ENCODE measurements at regions not wholly inside any gene's neighbourhood (a gene's known extent, or its start where the extent isn't known, plus 50 kb on each side); places are given as distances from the start of the nearest gene placed in this dataset.

DNA sequence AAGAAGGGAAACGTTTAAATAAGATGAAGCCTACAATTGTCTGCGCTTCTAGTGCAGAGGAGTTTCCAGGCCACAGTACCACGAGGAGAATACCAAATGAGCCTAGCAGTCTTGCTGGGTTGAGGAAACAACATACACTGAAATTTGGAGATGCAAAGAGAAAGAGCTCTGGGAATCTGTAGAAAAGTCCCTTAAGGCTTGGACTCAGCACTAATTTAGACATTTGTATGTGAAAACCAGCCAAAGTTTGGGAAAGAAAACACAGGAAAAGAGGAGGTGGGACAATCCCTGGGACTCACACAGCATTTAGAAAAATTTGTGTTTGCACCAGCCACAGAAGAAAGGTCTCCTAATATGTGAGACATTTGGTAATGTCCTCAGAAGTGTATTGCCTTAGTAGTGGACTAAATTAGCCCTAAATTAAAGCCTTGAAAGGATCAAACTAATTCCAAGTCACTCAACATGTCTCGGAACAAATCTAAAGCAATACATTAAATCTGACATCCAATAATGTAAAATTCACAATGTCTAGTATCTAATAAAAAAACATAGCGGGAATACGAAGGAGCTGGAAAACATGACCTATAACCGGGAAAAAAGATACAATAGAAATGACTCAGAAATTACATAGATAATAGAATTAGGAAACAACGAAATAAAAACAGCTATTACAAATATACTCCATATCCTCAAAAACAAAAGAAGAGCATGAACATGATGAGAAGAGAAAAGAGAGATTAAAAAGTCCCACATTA, 187.1 kb upstream of the NAMPT start:
- no peaks in the 10 kb centered on the region for H3K36me3 Mint-ChIP-seq (ENCODE audit: low read depth)
- peaks cover 6% of the 10 kb centered on the region for H3K27me3 Mint-ChIP-seq (ENCODE audit: insufficient read depth)
- intact Hi-C loops (cut with micrococcal nuclease): loop anchor here (1.0 kb wide), 1 partner anchor 7 kb away; no protein-coding TSS in a partner anchor
- H3K27ac Mint-ChIP-seq: no peak overlapping the region
- no peak overlapping the region for H3K4me3 Mint-ChIP-seq
- peaks cover 11% of the 10 kb centered on the region for H3K4me1 Mint-ChIP-seq (ENCODE audit: low read depth)
- peaks cover 5% of the 10 kb centered on the region for H3K9me3 Mint-ChIP-seq
- DNase-seq (ENCODE audit: low spot score): no peak

DNA sequence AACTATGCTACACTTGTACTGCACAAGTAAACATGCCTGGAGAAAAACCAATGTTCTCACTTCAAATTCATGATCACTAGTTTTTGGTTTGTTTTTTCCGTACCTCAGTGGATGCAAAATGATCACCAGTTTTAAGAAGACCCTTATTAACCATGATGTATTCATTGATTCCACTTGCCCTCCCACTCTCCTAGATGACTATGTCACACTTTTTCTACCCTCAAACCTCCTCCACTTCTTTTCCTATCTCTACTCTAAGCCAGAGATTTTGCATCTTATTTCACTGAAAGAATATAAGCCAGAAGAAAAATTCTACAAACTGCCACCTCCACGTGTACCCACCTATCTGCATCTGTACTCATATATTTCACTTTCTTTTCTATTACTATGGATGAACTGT, 186.2 kb upstream of the NAMPT start:
- H3K4me3 Mint-ChIP-seq: no peak overlapping the region
- no peak for DNase-seq (ENCODE audit: low spot score)
- intact Hi-C loops (cut with micrococcal nuclease): loop anchor here (1.0 kb wide), 1 partner anchor 8 kb away; no protein-coding TSS in a partner anchor

DNA sequence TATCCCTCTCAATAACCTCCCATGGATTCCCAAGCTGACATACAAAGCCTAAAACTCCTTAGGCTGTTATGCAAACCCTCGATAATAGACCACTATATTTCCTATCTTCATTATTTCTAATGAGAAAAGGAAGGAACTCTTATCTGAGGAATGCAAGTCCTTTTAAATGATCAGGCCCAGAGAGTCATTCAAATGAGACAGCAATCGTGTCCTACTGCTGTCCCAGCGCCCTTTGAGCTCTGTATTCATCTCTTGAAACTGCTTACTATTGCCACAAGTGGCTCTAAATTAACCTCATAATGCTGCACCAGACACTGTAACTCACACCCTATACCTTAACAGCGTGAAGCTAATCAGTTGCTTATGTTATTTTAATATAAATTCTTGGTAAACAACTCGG, 182.1 kb upstream of the NAMPT start:
- intact Hi-C loops (cut with micrococcal nuclease): no loop called here
- no peak overlapping the region for H3K4me3 Mint-ChIP-seq
- H3K27me3 Mint-ChIP-seq (ENCODE audit: insufficient read depth): no peaks in the 10 kb centered on the region
- no peak overlapping the region for H3K27ac Mint-ChIP-seq
- H3K36me3 Mint-ChIP-seq (ENCODE audit: low read depth): no peaks in the 10 kb centered on the region
- H3K9me3 Mint-ChIP-seq: peaks cover 5% of the 10 kb centered on the region
- no peak for DNase-seq (ENCODE audit: low spot score)
- peaks cover 30% of the 10 kb centered on the region for H3K4me1 Mint-ChIP-seq (ENCODE audit: low read depth)

More for the DNA sequence above, 186.2 kb upstream of the NAMPT start:
- Mint-ChIP-seq H3K36me3 (ENCODE audit: low read depth) (no peaks in the 10 kb centered on the region), H3K4me1 (ENCODE audit: low read depth) (peaks cover 11% of the 10 kb centered on the region), H3K27ac (peak overlapping the region; percentile 14), H3K9me3 (peaks cover 5% of the 10 kb centered on the region), H3K27me3 (ENCODE audit: insufficient read depth) (peaks cover 5% of the 10 kb centered on the region)

DNA sequence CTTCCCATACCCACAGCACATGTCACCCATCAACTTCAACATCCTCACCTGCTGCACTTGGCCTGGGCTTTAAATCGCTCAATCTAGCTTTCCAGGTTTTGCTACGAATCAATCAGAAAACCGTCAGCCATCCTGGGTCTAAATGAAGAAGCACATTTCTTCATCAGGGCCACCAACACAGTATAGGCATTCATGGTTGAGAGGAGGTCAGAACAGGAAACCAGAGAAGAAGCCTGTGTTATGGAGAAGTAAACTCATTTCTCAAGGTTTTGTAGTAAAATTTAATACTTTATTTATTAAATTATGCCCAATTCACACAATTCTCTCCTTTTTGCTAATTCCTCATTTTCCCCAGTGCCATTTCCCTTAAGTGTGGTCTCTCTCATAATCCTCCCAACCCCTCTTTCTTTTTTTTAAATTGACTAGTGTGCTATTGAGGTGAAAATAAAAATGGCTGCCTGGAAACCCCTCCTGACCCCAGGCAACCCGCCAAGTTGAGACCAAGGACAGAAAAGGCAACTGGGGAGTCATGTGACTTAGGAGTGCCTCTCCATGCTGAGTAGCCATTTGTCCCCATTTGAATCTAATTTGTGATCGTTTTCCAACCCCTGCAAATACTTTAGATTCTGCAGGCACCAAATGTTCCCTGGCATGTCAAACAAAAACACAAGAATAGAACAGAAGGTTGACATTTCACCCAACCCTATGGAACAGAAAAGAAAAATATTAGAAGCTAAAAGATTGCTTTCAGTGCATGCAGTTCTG, 181.1 kb upstream of the NAMPT start:
- Mint-ChIP-seq H3K36me3 (ENCODE audit: low read depth) (no peaks in the 10 kb centered on the region), H3K9me3 (peaks cover 5% of the 10 kb centered on the region)
- intact Hi-C loops (cut with micrococcal nuclease): no loop called here

DNA sequence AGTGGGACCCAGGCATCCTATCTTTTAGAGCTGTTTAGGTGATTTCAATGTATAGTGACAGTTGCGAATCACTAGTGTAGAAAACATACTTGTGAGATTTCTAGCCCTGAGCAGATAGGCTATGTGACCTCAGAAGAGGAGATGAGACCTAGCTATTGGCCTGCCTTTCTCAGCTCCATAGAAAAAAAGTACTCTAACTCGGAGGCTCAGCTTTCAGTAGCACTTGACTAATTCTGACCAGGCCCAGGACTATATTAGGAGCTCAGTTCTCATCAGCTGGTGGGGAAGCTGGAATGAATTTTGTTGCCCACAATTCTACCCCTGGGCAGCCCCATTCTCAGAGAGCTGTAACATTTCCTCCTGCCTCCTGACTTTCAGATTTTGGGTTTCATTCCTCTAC, 179.9 kb upstream of the NAMPT start:
- Mint-ChIP-seq H3K9me3 (peaks cover 6% of the 10 kb centered on the region), H3K27ac (no peak overlapping the region), H3K4me3 (no peak overlapping the region), H3K4me1 (ENCODE audit: low read depth) (peaks cover 30% of the 10 kb centered on the region), H3K36me3 (ENCODE audit: low read depth) (peaks cover 1% of the 10 kb centered on the region), H3K27me3 (ENCODE audit: insufficient read depth) (no peaks in the 10 kb centered on the region)
- DNase-seq (ENCODE audit: low spot score): no peak
- intact Hi-C loops (cut with micrococcal nuclease): no loop called here

More for the DNA sequence above, 181.1 kb upstream of the NAMPT start:
- Mint-ChIP-seq H3K4me1 (ENCODE audit: low read depth) (peaks cover 26% of the 10 kb centered on the region), H3K27me3 (ENCODE audit: insufficient read depth) (no peaks in the 10 kb centered on the region), H3K27ac (no peak overlapping the region), H3K4me3 (no peak overlapping the region)
- DNase-seq (ENCODE audit: low spot score): no peak

DNA sequence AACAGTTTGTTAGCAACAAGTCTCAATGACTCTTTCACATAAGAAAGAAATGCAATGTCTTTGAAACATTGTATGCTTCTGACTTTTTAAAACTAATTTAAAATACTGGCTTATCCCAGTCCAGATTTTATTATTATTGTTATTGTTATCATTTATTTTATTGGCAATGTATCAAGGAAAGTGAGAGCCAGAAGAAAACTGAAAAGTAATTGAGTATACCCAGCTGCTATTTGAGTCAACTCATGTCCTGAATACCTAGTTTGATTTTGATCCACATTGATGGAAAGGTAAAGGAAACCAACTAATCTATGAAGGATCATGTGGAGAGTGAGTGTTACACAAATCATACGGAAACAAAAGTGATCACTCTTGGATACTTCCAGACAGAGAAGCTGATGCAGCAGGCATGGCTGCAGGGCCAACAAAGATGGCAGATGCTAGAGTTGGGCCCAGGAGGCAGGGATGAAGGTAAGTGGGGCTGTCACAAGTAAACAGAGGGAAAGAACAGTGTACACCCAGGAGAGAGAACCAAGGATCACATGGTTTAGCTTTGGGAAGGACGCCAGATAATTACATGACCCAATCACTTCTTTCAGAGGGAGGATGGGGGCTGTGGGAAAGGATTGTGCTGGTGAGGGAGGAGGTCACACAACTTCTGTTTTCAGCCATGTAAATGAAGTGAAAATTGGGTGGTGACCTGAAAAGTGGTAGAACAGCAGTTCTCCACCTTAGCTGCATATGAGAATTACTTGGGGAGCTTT, 179.2 kb upstream of the NAMPT start:
- no peak for DNase-seq (ENCODE audit: low spot score)
- H3K9me3 Mint-ChIP-seq: peaks cover 9% of the 10 kb centered on the region
- no peak overlapping the region for H3K27ac Mint-ChIP-seq
- no peaks in the 10 kb centered on the region for H3K27me3 Mint-ChIP-seq (ENCODE audit: insufficient read depth)
- peaks cover 2% of the 10 kb centered on the region for H3K36me3 Mint-ChIP-seq (ENCODE audit: low read depth)
- intact Hi-C loops (cut with micrococcal nuclease): loop anchor here (2.0 kb wide), 1 partner anchor 17 kb away; no protein-coding TSS in a partner anchor
- H3K4me1 Mint-ChIP-seq (ENCODE audit: low read depth): peaks cover 30% of the 10 kb centered on the region
- no peak overlapping the region for H3K4me3 Mint-ChIP-seq

DNA sequence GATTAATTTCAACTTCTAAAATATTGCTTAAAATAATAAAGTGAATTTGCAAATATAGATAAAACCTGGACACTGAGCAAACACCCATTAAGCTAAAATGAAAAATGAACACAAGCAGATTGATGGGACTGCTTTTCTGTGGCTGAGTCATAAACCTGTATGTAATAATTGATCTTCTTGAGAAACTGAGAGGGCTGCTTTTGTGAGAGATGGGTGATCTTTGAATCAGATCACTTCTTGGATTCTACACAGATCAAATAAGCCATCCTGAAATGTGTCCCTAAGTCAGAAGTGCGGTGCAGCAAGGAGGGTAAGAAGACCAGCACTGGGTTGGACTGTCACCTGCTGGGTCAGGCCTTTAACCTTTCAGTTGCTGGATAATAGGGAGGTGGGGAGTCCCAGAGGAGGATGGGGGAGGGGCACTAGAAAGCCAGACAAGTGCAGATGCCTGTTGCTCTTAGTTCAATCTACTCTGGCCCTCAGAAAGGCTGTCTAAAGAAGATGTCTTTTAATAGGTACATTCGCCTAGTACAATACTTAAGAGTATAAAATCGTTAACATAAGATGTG, 178.2 kb upstream of the NAMPT start:
- Mint-ChIP-seq H3K4me1 (ENCODE audit: low read depth) (peaks cover 30% of the 10 kb centered on the region), H3K27me3 (ENCODE audit: insufficient read depth) (no peaks in the 10 kb centered on the region), H3K36me3 (ENCODE audit: low read depth) (peaks cover 3% of the 10 kb centered on the region), H3K9me3 (peaks cover 18% of the 10 kb centered on the region), H3K27ac (peak overlapping the region; percentile 10), H3K4me3 (no peak overlapping the region)
- no peak for DNase-seq (ENCODE audit: low spot score)
- intact Hi-C loops (cut with micrococcal nuclease): loop anchor here (1.0 to 2.0 kb wide), 6 partner anchors 18 to 287 kb away; no protein-coding TSS in a partner anchor

DNA sequence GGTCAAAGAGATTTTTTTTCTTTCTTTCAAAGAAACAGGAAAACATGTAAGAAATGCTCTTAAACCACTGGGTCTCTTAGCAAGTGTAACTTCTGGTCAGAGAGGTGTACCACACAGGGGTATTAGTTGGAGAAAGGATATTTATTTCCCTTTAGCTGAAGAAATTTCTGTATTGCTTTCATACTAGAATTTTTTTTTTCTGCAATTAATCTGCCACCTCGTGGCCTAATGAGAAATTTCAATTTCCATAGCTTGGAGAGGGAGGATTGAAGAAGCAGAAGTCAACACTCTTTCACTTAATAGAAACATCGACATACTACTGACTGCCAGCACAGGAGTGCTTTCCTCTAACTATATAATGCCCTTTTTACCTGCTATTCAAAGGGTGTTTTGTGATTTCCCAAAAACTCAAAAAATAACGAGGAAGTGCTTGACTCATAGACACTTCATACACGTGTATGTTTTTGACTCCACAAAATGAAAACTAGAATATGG, 177.6 kb upstream of the NAMPT start:
- intact Hi-C loops (cut with micrococcal nuclease): loop anchor here (1.0 to 2.0 kb wide), 6 partner anchors 18 to 286 kb away; no protein-coding TSS in a partner anchor
- DNase-seq (ENCODE audit: low spot score): no peak
- Mint-ChIP-seq H3K4me3 (no peak overlapping the region), H3K4me1 (ENCODE audit: low read depth) (peaks cover 30% of the 10 kb centered on the region), H3K27me3 (ENCODE audit: insufficient read depth) (no peaks in the 10 kb centered on the region), H3K36me3 (ENCODE audit: low read depth) (peaks cover 3% of the 10 kb centered on the region), H3K9me3 (peaks cover 20% of the 10 kb centered on the region), H3K27ac (no peak overlapping the region)

DNA sequence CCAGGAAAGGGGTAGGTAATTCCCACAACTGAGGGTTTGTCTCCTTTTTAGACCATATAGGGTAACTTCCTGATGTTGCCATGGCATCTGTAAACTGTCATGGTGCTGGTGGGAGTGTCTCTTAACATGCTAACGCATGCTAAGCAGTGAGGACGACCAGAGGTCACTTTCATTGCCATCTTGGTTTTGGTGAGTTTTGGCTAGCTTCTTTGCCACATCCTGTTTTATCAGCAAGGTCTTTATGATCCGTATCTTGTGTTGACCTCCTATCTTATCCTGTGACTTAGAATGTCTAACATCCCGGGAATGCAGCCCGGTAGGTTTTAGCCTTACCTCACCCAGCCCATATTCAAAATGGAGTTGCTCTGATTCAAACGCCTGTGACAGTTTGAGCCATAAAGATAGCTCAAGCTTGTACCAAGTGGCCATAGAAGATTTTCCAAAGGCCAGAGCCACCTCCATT, 176.0 kb upstream of the NAMPT start:
- Mint-ChIP-seq H3K9me3 (peaks cover 27% of the 10 kb centered on the region), H3K27me3 (ENCODE audit: insufficient read depth) (no peaks in the 10 kb centered on the region), H3K4me3 (no peak overlapping the region), H3K36me3 (ENCODE audit: low read depth) (peaks cover 3% of the 10 kb centered on the region), H3K27ac (no peak overlapping the region), H3K4me1 (ENCODE audit: low read depth) (peaks cover 30% of the 10 kb centered on the region)
- no peak for DNase-seq (ENCODE audit: low spot score)
- intact Hi-C loops (cut with micrococcal nuclease): no loop called here

DNA sequence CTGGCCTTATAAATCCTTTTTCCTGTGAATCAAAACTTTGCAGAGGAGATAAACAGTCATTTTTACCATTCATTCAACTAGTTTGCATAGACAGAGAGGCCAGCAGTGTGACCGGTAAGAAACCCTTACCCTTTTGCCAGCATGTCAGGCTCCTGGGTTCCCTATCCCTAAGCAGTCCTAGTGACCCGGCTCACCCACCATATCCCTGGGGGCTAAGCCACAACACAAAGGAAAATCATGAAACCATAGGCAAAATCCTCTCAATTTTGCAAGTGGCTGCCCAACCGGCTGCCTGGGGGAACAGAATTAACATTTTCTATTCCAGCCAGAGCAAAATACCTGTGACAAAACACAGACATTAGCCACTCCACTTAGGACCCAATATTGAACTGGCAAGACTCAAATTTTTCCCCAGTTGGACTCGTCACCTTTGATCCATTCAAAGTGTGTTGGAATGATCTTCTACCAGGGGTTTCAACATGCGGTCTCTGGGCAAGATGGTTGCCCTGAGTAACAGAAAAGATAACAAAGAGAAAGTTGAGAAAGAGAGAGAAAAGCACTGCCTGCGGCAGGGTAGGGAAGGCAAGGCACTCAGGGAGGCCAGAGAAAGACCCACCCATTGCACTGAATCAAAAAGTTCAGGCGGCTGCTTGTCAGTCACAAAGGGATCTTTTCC, 174.8 kb upstream of the NAMPT start:
- H3K27me3 Mint-ChIP-seq (ENCODE audit: insufficient read depth): no peaks in the 10 kb centered on the region
- no peak for DNase-seq (ENCODE audit: low spot score)
- peaks cover 3% of the 10 kb centered on the region for H3K36me3 Mint-ChIP-seq (ENCODE audit: low read depth)
- no peak overlapping the region for H3K4me3 Mint-ChIP-seq
- H3K9me3 Mint-ChIP-seq: peaks cover 28% of the 10 kb centered on the region
- H3K4me1 Mint-ChIP-seq (ENCODE audit: low read depth): peaks cover 30% of the 10 kb centered on the region
- intact Hi-C loops (cut with micrococcal nuclease): no loop called here
- no peak overlapping the region for H3K27ac Mint-ChIP-seq

DNA sequence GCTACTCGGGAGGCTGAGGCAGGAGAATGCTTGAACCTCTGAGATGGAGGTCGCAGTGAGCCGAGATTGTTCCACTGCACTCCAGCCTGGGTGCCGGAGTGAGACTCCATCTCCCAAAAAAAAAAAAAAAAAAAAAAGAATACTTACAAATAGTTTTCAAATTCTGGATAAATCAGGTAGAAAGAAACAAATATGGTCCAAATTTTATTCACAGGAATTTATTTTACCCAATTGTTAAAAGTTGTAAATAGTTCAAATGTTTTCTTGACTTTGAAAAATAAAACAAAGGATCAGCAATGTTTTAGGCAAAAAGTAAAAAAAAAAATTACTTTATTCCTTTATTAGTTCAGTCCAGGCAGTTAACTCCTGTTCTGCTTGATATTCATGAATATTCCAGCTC, 172.9 kb upstream of the NAMPT start:
- Mint-ChIP-seq H3K27ac (no peak overlapping the region), H3K36me3 (ENCODE audit: low read depth) (peaks cover 6% of the 10 kb centered on the region), H3K27me3 (ENCODE audit: insufficient read depth) (no peaks in the 10 kb centered on the region)

DNA sequence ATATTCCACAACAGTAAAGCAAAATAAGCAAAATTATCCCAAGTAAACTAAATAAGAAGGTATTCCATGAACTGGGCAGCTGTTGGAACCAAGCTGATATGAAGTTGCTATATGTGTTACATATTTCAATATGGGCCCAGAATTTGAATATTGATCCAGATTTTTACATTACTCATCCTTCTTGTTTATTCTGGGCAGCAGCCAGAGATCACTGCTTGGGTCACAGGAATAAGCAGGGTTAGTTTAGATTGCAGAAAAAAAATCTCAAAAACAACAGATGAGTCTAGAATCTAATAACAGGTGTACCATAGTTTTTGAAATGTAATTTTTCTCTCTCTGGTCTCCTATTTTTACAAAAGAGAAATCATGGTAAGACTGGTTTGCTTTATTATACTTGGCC, 171.5 kb upstream of the NAMPT start:
- peaks cover 39% of the 10 kb centered on the region for H3K9me3 Mint-ChIP-seq
- H3K4me1 Mint-ChIP-seq (ENCODE audit: low read depth): peaks cover 6% of the 10 kb centered on the region
- H3K4me3 Mint-ChIP-seq: no peak overlapping the region
- H3K27me3 Mint-ChIP-seq (ENCODE audit: insufficient read depth): no peaks in the 10 kb centered on the region
- DNase-seq (ENCODE audit: low spot score): no peak
- H3K27ac Mint-ChIP-seq: no peak overlapping the region
- intact Hi-C loops (cut with micrococcal nuclease): no loop called here
- peaks cover 6% of the 10 kb centered on the region for H3K36me3 Mint-ChIP-seq (ENCODE audit: low read depth)

More for the DNA sequence above, 172.9 kb upstream of the NAMPT start:
- H3K4me1 Mint-ChIP-seq (ENCODE audit: low read depth): peaks cover 20% of the 10 kb centered on the region
- no peak overlapping the region for H3K4me3 Mint-ChIP-seq
- peaks cover 38% of the 10 kb centered on the region for H3K9me3 Mint-ChIP-seq
- intact Hi-C loops (cut with micrococcal nuclease): no loop called here
- no peak for DNase-seq (ENCODE audit: low spot score)

Data from activated T-helper 1 cell treated with anti-CD3 and anti-CD28 coated beads, Interleukin-12 subunit alpha, Interleukin-12 subunit beta, Interleukin-2, Interleukin-4 antibody, amounts not matched to agents 30 ng/mL and 10 ng/mL and 1 ng/mL, durations not matched to agents 14 hours and 24 hours and 36 hours (primary cell).